Activated CD4-positive, alpha-beta memory T cell treated with anti-CD3 and anti-CD28 coated beads, Interleukin-2, amount 10 ng/mL, durations not matched to agents 7 days and 5 days (primary cell): ENCODE measurements at regions not wholly inside any gene's neighbourhood (a gene's known extent, or its start where the extent isn't known, plus 50 kb on each side); places are given as distances from the start of the nearest gene placed in this dataset.

Source experiments
- CTCF ChIA-PET: fragments of 350-600 bp; sonication (Branson Sonifier 250); formaldehyde crosslinking; loops from one replicate; lab custom pipeline; 2021; ENCODE audit warnings: antibody characterized with exemption, inconsistent platforms; lab: Charles Lee
- POLR2A ChIA-PET: fragments of 350-600 bp; sonication (Branson Sonifier 250); formaldehyde crosslinking; loops from one replicate; lab custom pipeline; 2021; ENCODE audit warnings: antibody characterized with exemption; lab: Charles Lee
- DNase-seq: peaks from one replicate; pipeline ENCODE4 v3.0.0-alpha.2; 2020
- H3K27ac Mint-ChIP-seq: one replicate; pipeline ENCODE4 v1.8.0; 2021; ENCODE audit warnings: mild to moderate bottlenecking, mixed read lengths
- H3K27me3 Mint-ChIP-seq: one replicate; pipeline ENCODE4 v1.8.0; 2021; ENCODE audit warnings: mixed read lengths
- H3K36me3 Mint-ChIP-seq: one replicate; pipeline ENCODE4 v1.8.0; 2021; ENCODE audit warnings: low read depth, mixed read lengths
- H3K4me1 Mint-ChIP-seq: one replicate; pipeline ENCODE4 v1.8.0; 2021; ENCODE audit warnings: mixed read lengths
- H3K4me3 Mint-ChIP-seq: one replicate; pipeline ENCODE4 v1.8.0; 2021; ENCODE audit warnings: mild to moderate bottlenecking, mixed read lengths
- H3K9me3 Mint-ChIP-seq: one replicate; pipeline ENCODE4 v1.8.0; 2021; ENCODE audit warnings: mixed read lengths

DNA sequence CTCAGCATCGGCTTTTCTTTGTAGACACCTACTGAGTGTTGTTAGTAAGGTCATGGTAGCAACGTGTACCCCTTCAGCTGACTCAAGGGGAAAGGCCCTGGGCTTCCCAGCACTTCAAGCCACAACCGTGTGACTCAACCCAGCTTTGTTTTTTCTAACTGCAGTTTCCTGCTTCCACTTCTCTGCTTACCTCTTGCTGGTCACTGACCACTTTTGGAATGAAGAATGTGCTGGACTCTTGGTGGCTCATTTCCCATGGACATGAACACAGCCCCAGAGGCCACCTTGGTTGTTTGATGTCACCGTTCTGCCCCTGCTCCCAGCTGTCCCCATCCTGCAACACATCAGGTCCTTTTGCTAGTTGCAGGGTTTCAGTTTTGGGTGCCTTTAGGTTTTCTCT, 69.5 kb upstream of the ZNF438 start:
- Mint-ChIP-seq H3K36me3 (no peaks in the 10 kb centered on the region), H3K9me3 (no peaks in the 10 kb centered on the region), H3K4me3 (peak overlapping the region; percentile 33), H3K4me1 (peaks cover 41% of the 10 kb centered on the region), H3K27ac (peak overlapping the region; percentile 82), H3K27me3 (no peaks in the 10 kb centered on the region)
- CTCF ChIA-PET = interaction anchor here (0.6 to 1.3 kb wide), 3 partner anchors 31 to 349 kb away, joined by 3 to 4 read pairs (median 3); partner anchors contain the start of gene ZNF438
- POLR2A ChIA-PET = interaction anchor here (2.2 to 2.8 kb wide), 2 partner anchors 33 to 217 kb away, joined by 12 to 15 read pairs; no protein-coding TSS in a partner anchor
- DNase-seq = peak; percentile 76

DNA sequence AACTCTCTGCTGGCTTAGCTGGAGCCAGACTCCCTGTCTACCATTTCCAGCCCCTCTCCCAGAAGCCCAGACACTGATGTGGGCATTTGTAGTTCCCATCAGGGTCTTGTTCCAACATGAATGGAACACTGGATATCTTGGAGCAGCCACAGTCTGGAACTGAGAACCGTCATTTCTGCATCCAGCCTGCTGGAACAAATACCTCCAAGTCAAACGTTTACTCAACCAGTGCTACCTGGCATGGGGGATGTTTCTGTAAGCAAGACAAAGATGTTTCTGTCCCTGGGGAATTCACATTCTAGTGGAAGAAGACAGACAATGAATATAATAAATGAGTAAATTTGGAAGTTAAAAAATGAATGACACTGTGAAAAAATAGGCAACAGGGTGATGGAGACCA, 70.8 kb upstream of the ZNF438 start:
- DNase-seq = no peak
- Mint-ChIP-seq H3K4me3 (no peak overlapping the region), H3K4me1 (peaks cover 40% of the 10 kb centered on the region), H3K27ac (no peak overlapping the region), H3K9me3 (no peaks in the 10 kb centered on the region), H3K27me3 (no peaks in the 10 kb centered on the region), H3K36me3 (no peaks in the 10 kb centered on the region)
- POLR2A ChIA-PET = no interaction called here
- CTCF ChIA-PET = no interaction called here

DNA sequence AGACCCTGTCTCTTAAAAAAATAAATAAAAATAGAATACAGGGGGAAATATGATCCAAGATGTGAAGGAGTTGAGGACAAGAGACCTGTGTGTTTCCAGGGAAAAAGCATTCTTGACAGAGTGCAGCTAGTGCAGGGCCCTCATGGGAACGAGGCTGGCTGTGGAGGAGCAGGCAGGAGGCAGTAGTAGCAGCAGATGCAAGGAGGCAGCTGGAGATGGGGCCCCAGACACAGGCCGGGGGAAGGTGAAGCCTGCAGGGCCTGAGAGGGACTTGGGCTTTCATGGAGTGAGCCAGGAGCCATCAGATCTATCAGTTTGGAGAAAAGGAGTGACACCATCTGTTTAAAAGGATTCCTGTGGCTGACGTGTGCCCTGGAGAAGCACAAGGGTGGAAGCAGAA, 71.4 kb upstream of the ZNF438 start:
- DNase-seq = no peak
- no peaks in the 10 kb centered on the region for H3K9me3 Mint-ChIP-seq
- no peak overlapping the region for H3K4me3 Mint-ChIP-seq
- H3K27me3 Mint-ChIP-seq = no peaks in the 10 kb centered on the region
- ChIA-PET CTCF (no interaction called here), POLR2A (no interaction called here)
- H3K4me1 Mint-ChIP-seq = peaks cover 40% of the 10 kb centered on the region
- H3K27ac Mint-ChIP-seq = no peak overlapping the region
- H3K36me3 Mint-ChIP-seq = no peaks in the 10 kb centered on the region

DNA sequence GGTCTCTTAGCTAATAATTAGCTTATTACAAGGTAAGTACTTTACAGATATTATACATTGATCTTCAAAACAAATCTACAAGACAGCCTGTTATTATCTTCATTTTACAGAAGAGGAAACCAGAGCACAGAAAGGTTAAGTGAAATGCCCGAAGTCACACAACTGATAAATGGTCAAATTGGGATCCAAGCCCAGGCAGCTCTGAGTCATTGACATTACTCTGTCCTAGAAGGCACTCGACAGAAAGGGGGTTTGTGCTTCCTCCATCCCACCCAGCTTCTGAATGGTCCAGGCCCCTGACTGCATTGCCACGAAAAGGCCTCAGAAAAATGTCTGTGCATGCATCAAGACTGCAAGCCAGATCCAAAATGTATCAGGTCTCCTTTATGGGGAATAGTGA, 81.3 kb upstream of the ZNF438 start:
- Mint-ChIP-seq H3K4me3 (no peak overlapping the region), H3K36me3 (peaks cover 4% of the 10 kb centered on the region), H3K4me1 (no peaks in the 10 kb centered on the region), H3K27ac (no peak overlapping the region), H3K27me3 (no peaks in the 10 kb centered on the region), H3K9me3 (peaks cover 12% of the 10 kb centered on the region)
- no peak for DNase-seq
- ChIA-PET CTCF (no interaction called here), POLR2A (no interaction called here)

DNA sequence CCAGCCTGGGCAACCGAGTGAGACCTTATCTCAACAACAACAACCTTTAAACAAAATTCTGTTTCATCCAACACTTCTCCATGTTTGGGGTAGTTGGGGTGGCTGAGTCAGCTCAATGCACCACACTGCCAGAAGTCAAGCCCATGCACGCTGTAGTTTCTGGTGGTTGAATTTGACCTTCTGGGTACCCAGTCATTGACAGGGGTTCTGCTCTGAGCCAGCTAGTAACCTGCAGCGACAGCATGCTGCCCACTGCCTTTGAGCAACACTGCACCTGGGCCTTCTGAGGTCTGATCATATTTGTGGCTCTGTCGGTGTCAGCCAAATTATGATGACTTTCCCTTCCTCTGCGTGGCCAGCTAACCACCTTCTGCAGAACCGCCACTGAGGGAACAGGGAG, 84.6 kb upstream of the ZNF438 start:
- H3K27ac Mint-ChIP-seq = no peak overlapping the region
- no peak for DNase-seq
- peaks cover 4% of the 10 kb centered on the region for H3K36me3 Mint-ChIP-seq
- H3K9me3 Mint-ChIP-seq = peaks cover 10% of the 10 kb centered on the region
- no peaks in the 10 kb centered on the region for H3K27me3 Mint-ChIP-seq
- H3K4me1 Mint-ChIP-seq = peaks cover 2% of the 10 kb centered on the region
- H3K4me3 Mint-ChIP-seq = no peak overlapping the region
- ChIA-PET POLR2A (no interaction called here), CTCF (no interaction called here)

DNA sequence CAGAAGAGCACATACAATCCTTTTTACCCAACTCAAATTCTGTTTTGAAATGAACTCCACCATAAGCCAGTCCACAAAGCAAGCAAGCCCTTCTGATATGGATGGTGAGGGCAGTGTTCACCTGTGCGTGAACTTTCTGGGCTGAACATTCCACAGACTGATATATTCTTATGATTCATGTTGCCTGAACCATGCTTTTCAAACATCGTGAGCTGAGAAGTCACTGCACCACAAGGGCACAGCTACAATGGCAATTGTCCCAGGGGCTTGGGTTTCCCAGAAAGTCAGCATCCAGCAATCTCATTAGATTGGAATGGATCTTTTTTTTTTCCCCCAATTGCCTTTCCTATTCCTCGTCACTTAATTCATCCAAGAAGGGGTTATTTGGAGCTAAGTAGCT, 86.9 kb upstream of the ZNF438 start:
- Mint-ChIP-seq H3K36me3 (no peaks in the 10 kb centered on the region), H3K27me3 (no peaks in the 10 kb centered on the region), H3K4me3 (no peak overlapping the region), H3K9me3 (peaks cover 2% of the 10 kb centered on the region), H3K4me1 (peaks cover 2% of the 10 kb centered on the region), H3K27ac (no peak overlapping the region)
- ChIA-PET POLR2A (no interaction called here), CTCF (no interaction called here)
- DNase-seq = no peak

DNA sequence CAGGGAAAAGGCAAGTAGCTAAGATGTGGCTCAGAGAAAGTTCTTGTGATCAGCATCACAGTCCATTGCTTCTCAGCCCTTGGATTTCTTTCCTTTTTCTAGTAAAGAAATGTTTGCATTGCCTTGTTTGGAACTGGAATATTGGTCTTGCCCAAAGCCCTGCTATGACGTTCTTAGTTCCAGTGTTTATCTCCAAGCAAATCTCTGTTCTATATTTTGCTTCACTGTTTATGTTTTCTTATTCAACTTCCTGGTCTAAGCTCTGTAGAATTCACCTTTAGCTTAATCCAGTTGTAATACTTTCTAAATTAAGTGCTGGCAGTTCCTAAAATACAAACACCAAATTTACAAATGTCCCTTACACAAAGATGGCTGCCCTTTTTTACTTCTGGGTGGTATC, 88.7 kb upstream of the ZNF438 start:
- H3K27ac Mint-ChIP-seq = no peak overlapping the region
- H3K36me3 Mint-ChIP-seq = no peaks in the 10 kb centered on the region
- no peak for DNase-seq
- ChIA-PET CTCF (no interaction called here), POLR2A (interaction anchor here (2.4 kb wide), 1 partner anchor 13 kb away, joined by 9 read pairs; no protein-coding TSS in a partner anchor)
- H3K9me3 Mint-ChIP-seq = peaks cover 2% of the 10 kb centered on the region
- no peaks in the 10 kb centered on the region for H3K27me3 Mint-ChIP-seq
- peaks cover 2% of the 10 kb centered on the region for H3K4me1 Mint-ChIP-seq
- H3K4me3 Mint-ChIP-seq = no peak overlapping the region

DNA sequence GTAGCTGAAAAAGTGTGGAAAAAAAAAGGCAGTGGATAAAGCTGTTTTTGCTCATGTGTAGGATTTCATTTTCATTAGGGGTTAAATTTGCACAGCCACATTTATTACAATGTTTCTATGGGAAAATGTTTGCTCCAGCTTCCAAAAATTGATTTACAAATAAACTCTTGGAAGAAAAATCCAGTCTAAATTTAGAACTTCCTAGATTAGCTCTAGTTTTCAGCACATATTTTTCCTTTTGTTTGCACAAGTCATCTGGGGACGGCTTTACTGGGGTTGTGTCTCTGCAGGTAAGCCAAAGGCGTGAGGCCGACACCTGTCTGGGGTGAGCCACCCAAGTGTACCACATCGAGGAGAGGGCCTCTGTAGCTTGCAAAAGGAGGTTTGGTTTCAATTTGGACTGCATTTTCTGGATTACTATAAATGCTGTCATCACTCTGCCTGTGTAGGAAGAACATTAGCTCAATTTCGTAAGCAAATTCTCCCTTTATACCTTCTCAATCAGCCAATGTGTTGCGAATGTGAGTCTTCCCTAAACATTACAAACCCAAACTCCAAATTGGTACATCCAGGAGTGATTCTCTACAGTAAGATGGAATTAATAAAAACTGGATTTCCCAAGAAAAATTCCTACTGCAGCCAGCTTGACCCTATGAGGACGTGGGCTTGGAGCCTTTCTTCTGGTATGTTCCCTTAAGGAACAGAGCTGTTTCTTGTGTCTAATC, 89.5 kb upstream of the ZNF438 start:
- Mint-ChIP-seq H3K4me3 (no peak overlapping the region), H3K4me1 (peaks cover 2% of the 10 kb centered on the region), H3K27me3 (no peaks in the 10 kb centered on the region), H3K27ac (no peak overlapping the region), H3K36me3 (no peaks in the 10 kb centered on the region), H3K9me3 (peaks cover 2% of the 10 kb centered on the region)
- CTCF ChIA-PET = no interaction called here
- DNase-seq = no peak
- POLR2A ChIA-PET = interaction anchor here (2.4 kb wide), 1 partner anchor 13 kb away, joined by 9 read pairs; no protein-coding TSS in a partner anchor

DNA sequence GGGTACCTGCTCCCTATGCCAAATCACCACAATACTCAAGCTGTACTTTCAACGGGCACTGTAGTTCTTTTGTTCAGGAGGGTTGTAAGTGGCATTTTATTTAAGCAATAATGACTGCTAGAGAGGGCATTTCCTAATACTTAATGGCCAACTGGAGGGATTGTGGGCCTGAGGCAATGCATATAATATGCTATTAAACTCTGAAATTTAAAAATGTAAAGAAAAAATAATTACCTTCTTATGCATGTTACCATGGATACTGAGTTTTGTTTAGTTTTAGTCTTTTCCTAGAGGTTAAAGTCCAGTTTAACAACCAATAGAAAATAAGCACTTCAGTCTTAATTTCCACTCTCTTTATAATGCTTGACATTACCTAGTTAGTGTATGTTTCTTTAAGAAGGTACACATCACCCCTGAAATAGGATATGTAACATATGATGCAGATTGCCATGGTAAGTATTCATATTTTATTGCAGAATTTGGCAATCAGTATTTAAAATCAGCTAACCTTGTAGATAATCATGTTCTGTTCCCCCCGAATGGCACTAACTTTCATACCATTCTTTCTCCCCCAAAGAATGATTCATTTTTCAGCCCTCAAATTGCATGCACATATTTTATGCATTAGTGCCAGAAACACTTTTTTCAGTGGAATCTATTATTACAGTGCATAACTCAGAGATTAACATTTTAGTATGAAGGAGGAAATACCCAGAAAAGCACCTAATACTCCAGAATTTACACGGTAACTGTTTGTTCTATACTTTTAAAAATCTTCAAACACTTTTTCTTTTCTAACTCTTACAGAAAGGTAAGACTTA, 90.3 kb upstream of the ZNF438 start:
- peaks cover 2% of the 10 kb centered on the region for H3K4me1 Mint-ChIP-seq
- ChIA-PET CTCF (no interaction called here), POLR2A (interaction anchor here (2.4 kb wide), 1 partner anchor 12 kb away, joined by 9 read pairs; no protein-coding TSS in a partner anchor)
- no peak overlapping the region for H3K27ac Mint-ChIP-seq
- no peak for DNase-seq
- no peak overlapping the region for H3K4me3 Mint-ChIP-seq
- H3K9me3 Mint-ChIP-seq = peaks cover 2% of the 10 kb centered on the region
- H3K36me3 Mint-ChIP-seq = no peaks in the 10 kb centered on the region
- no peaks in the 10 kb centered on the region for H3K27me3 Mint-ChIP-seq

DNA sequence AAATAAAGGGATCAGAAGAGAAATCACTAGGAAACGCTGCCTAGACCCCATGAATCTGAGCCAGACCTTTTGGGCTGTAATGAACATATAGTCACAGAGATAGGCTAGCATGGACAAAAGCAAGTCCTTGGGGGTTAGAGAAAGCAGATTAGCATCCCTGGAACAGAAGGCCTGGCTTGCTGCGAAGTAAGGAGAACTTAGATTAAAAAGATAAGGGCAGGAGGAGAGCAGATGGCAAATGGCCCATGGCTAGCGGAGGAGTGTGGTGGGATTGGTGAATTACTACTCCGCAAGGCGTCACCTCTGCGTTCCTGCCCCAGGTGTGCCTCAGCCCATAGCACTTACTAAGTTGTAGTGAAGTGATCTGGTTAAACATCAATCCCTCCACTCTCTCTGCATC, 92.3 kb upstream of the ZNF438 start:
- no peak overlapping the region for H3K27ac Mint-ChIP-seq
- CTCF ChIA-PET = no interaction called here
- H3K4me3 Mint-ChIP-seq = no peak overlapping the region

DNA sequence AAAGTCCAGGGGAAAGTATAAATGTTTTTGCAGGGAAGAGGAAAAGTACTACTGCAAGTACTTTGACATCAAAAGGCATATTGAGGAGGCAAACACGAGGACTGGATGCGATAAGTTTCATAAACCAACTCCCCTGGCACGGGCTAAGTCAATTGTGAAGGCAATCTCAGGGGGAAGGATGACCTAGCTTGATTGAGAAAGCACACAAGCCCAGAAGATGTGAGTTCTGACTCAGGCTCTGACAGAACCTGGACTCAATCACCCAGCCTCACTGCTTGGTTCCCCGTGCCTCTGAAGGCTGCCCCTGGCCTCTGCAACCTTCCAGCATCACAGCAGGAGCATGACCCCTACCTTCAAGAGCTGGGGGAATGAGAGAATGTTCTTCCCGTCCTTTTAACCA, 93.2 kb upstream of the ZNF438 start:
- H3K4me3 Mint-ChIP-seq = no peak overlapping the region
- no peak for DNase-seq
- no peak overlapping the region for H3K27ac Mint-ChIP-seq
- H3K27me3 Mint-ChIP-seq = no peaks in the 10 kb centered on the region
- CTCF ChIA-PET = no interaction called here
- H3K36me3 Mint-ChIP-seq = no peaks in the 10 kb centered on the region
- POLR2A ChIA-PET = interaction anchor here (1.2 to 1.6 kb wide), 2 partner anchors 10 to 90 kb away, joined by 3 to 4 read pairs; no protein-coding TSS in a partner anchor
- H3K9me3 Mint-ChIP-seq = no peaks in the 10 kb centered on the region
- H3K4me1 Mint-ChIP-seq = peaks cover 2% of the 10 kb centered on the region

More for the DNA sequence above, 92.3 kb upstream of the ZNF438 start:
- peaks cover 2% of the 10 kb centered on the region for H3K9me3 Mint-ChIP-seq
- H3K4me1 Mint-ChIP-seq = peaks cover 2% of the 10 kb centered on the region
- POLR2A ChIA-PET = no interaction called here
- DNase-seq = no peak
- H3K27me3 Mint-ChIP-seq = no peaks in the 10 kb centered on the region
- no peaks in the 10 kb centered on the region for H3K36me3 Mint-ChIP-seq

DNA sequence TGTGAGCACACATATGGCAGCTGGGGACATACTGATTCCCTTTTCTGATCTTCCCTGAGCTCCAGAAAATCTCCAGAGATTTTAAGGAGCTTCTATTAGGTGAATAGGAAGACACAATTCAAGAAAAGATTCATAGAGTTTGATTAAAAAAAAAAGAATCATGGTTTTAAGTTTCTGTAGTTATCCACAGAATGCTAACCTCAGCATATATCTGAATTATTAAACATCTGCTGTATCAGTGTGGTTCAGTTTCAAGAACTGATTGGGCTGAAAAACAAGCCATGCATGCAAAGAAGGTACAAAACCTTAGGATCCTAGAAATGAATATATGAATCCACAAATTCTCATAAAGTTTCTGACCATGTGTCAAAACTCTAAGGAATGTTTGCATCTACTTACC, 94.1 kb upstream of the ZNF438 start:
- Mint-ChIP-seq H3K4me1 (no peaks in the 10 kb centered on the region), H3K36me3 (no peaks in the 10 kb centered on the region), H3K9me3 (no peaks in the 10 kb centered on the region), H3K27me3 (no peaks in the 10 kb centered on the region), H3K27ac (no peak overlapping the region), H3K4me3 (no peak overlapping the region)
- no peak for DNase-seq
- CTCF ChIA-PET = no interaction called here
- POLR2A ChIA-PET = interaction anchor here (1.6 kb wide), 1 partner anchor 9 kb away, joined by 4 read pairs; no protein-coding TSS in a partner anchor

DNA sequence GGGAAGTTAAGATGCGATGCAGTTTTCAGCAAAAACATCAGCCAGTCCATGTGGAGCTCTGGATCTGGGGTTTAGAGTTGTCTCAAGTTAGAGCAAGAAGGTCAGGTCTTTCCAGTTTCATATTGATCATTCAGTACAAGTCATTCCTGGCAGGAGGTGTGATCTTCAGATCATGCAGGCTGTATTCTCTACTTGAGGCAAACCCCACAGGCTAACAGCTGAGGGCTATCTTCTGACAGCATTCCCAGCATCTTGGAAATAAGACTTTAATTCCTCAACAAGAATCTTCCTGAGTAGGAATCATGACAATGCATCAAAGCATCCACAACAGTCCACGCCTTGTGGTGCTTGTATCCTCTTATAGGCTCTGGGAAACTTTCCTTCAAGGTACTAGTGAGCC, 94.9 kb upstream of the ZNF438 start:
- H3K4me1 Mint-ChIP-seq = no peaks in the 10 kb centered on the region
- H3K36me3 Mint-ChIP-seq = no peaks in the 10 kb centered on the region
- no peak for DNase-seq
- H3K4me3 Mint-ChIP-seq = no peak overlapping the region
- POLR2A ChIA-PET = interaction anchor here (1.6 kb wide), 1 partner anchor 8 kb away, joined by 4 read pairs; no protein-coding TSS in a partner anchor
- CTCF ChIA-PET = no interaction called here
- no peak overlapping the region for H3K27ac Mint-ChIP-seq
- H3K9me3 Mint-ChIP-seq = no peaks in the 10 kb centered on the region
- H3K27me3 Mint-ChIP-seq = no peaks in the 10 kb centered on the region
